ENCODE measurements at regions not wholly inside any gene's neighbourhood (a gene's known extent, or its start where the extent isn't known, plus 50 kb on each side); places are given as distances from the start of the nearest gene placed in this dataset.

GRCh38 chr15:79656151-79657000 is 224.2 kb downstream of the MINAR1 start:
- no peaks in the 10 kb centered on the region for H3F3A ChIP-seq (ENCODE audit: control insufficient read depth, insufficient read depth)
- no peaks in the 10 kb centered on the region for H3K79me2 ChIP-seq (ENCODE audit: control insufficient read depth, low read length)
- H3K9me2 ChIP-seq (replicated peaks; ENCODE audit: control insufficient read depth, low read length) = no peaks in the 10 kb centered on the region
- H3K4me2 ChIP-seq (ENCODE audit: low read length) = no peak overlapping the region
- H3K27me3 ChIP-seq (ENCODE audit: control insufficient read depth, low read length) = peaks cover 17% of the 10 kb centered on the region
- H3K9me3 ChIP-seq (ENCODE audit: control insufficient read depth, insufficient read depth, low read length) = no peaks in the 10 kb centered on the region
- no peak overlapping the region for H3K4me3 ChIP-seq (ENCODE audit: low read length)
- no peak for TF ChIP-seq EZH2phosphoT487 (IDR thresholded peaks at IDR 0.05; ENCODE audit: borderline replicate concordance, low read length)
- no peak for TF ChIP-seq CTCF (IDR thresholded peaks at IDR 0.05; ENCODE audit: low read depth, low read length, poor library complexity, severe bottlenecking)
- H3K4me1 ChIP-seq (ENCODE audit: control insufficient read depth, low read length) = no peaks in the 10 kb centered on the region
- H3K27ac ChIP-seq (ENCODE audit: low read depth, low read length) = no peak overlapping the region
- H4K20me1 ChIP-seq (ENCODE audit: control insufficient read depth, insufficient read depth, low read depth, low read length) = no peaks in the 10 kb centered on the region
- H3K36me3 ChIP-seq (ENCODE audit: control insufficient read depth, low read length) = no peaks in the 10 kb centered on the region

GRCh38 chr15:79657722-79658121 is 225.6 kb downstream of the MINAR1 start:
- no peak overlapping the region for H3K27ac ChIP-seq (ENCODE audit: low read depth, low read length)
- H3K36me3 ChIP-seq (ENCODE audit: control insufficient read depth, low read length) = no peaks in the 10 kb centered on the region
- H3K27me3 ChIP-seq (ENCODE audit: control insufficient read depth, low read length) = peaks cover 17% of the 10 kb centered on the region
- H3K9me2 ChIP-seq (replicated peaks; ENCODE audit: control insufficient read depth, low read length) = no peaks in the 10 kb centered on the region
- no peaks in the 10 kb centered on the region for H3K9me3 ChIP-seq (ENCODE audit: control insufficient read depth, insufficient read depth, low read length)
- H3K4me2 ChIP-seq (ENCODE audit: low read length) = no peak overlapping the region
- H3F3A ChIP-seq (ENCODE audit: control insufficient read depth, insufficient read depth) = no peaks in the 10 kb centered on the region
- no peaks in the 10 kb centered on the region for H4K20me1 ChIP-seq (ENCODE audit: control insufficient read depth, insufficient read depth, low read depth, low read length)
- H3K4me1 ChIP-seq (ENCODE audit: control insufficient read depth, low read length) = no peaks in the 10 kb centered on the region
- no peak overlapping the region for H3K4me3 ChIP-seq (ENCODE audit: low read length)
- H3K79me2 ChIP-seq (ENCODE audit: control insufficient read depth, low read length) = no peaks in the 10 kb centered on the region
- TF ChIP-seq CTCF (IDR thresholded peaks at IDR 0.05; ENCODE audit: low read depth, low read length, poor library complexity, severe bottlenecking) (no peak), EZH2phosphoT487 (IDR thresholded peaks at IDR 0.05; ENCODE audit: borderline replicate concordance, low read length) (no peak)

- Histone ChIP-seq H3K36me3 (ENCODE audit: control insufficient read depth, low read length) (no peaks in the 10 kb centered on the region), H3K9me2 (replicated peaks; ENCODE audit: control insufficient read depth, low read length) (no peaks in the 10 kb centered on the region), H3K27me3 (ENCODE audit: control insufficient read depth, low read length) (peaks cover 17% of the 10 kb centered on the region), H3K4me3 (ENCODE audit: low read length) (no peak overlapping the region), H3K9me3 (ENCODE audit: control insufficient read depth, insufficient read depth, low read length) (no peaks in the 10 kb centered on the region), H3K79me2 (ENCODE audit: control insufficient read depth, low read length) (no peaks in the 10 kb centered on the region), H3K4me1 (ENCODE audit: control insufficient read depth, low read length) (no peaks in the 10 kb centered on the region), H3K27ac (ENCODE audit: low read depth, low read length) (no peak overlapping the region), H3K4me2 (ENCODE audit: low read length) (no peak overlapping the region), H4K20me1 (ENCODE audit: control insufficient read depth, insufficient read depth, low read depth, low read length) (no peaks in the 10 kb centered on the region), H3F3A (ENCODE audit: control insufficient read depth, insufficient read depth) (no peaks in the 10 kb centered on the region)
- TF ChIP-seq EZH2phosphoT487 (IDR thresholded peaks at IDR 0.05; ENCODE audit: borderline replicate concordance, low read length) (no peak), CTCF (IDR thresholded peaks at IDR 0.05; ENCODE audit: low read depth, low read length, poor library complexity, severe bottlenecking) (no peak)
Observed at GRCh38 chr15:79659691-79660090, 227.6 kb downstream of the MINAR1 start.
